Sigmoid colon (tissue), 6 donors: ENCODE measurements at regions not wholly inside any gene's neighbourhood (a gene's known extent, or its start where the extent isn't known, plus 50 kb on each side); places are given as distances from the start of the nearest gene placed in this dataset.

ENCODE experiments used
- DNase-seq: peaks from one replicate; pipeline ENCODE4 v3.0.0-alpha.2; 2019
- H3K27ac ChIP-seq, 4 donors: fragments of 200-600 bp; sonication (generic); one replicate each; pipeline ENCODE4 v1.5.1; 2016 to 2019; ENCODE audit warnings: mild to moderate bottlenecking in 1 of 4
- H3K27me3 ChIP-seq, 3 donors: fragments of 200-600 bp; sonication (generic); one replicate each; pipeline ENCODE4 v1.5.1; 2019; ENCODE audit warnings: mild to moderate bottlenecking in 1 of 3
- H3K36me3 ChIP-seq, 4 donors: fragments of 200-600 bp; sonication (generic); one replicate each; pipeline ENCODE4 v1.5.1; 2016 to 2019
- H3K4me1 ChIP-seq, 4 donors: fragments of 200-600 bp; sonication (generic); one replicate each; pipeline ENCODE4 v1.5.1; 2017 to 2019
- H3K4me3 ChIP-seq, 4 donors: fragments of 200-600 bp; sonication (generic); one replicate each; pipeline ENCODE4 v1.5.1; 2017 to 2019; ENCODE audit warnings: mild to moderate bottlenecking in 2 of 4, moderate library complexity in 1 of 4
- H3K9me3 ChIP-seq, 4 donors: fragments of 200-600 bp in 3 of 4; sonication (generic) in 3 of 4; one replicate each; pipeline versions ENCODE4 v1.5.1 to v1.6.1; 2013 to 2019
- EP300 ChIP-seq, 4 donors: sonication (generic); formaldehyde crosslinking; IDR thresholded peaks; one replicate each; pipeline ENCODE4 v1.6.1; 2017; ENCODE audit warnings: antibody characterized with exemption in 4 of 4
- POLR2A ChIP-seq, 2 donors: fragments of 450-650 bp; IDR thresholded peaks; one replicate each; pipeline ENCODE4 v1.6.1; 2016; ENCODE audit warnings: antibody characterized with exemption in 2 of 2, mild to moderate bottlenecking in 2 of 2, moderate library complexity in 2 of 2
- POLR2AphosphoS5 ChIP-seq, 4 donors: sonication (generic); formaldehyde crosslinking; IDR thresholded peaks; one replicate each; pipeline ENCODE4 v1.6.1; 2017; ENCODE audit warnings: antibody characterized with exemption in 4 of 4
- WGBS, 2 donors: extraction: QIAGEN DNeasy Blood & Tissue Kit; methylation state at CpG; one replicate each; pipeline ENCODE4 v1.1.7; 2013; 5-methylcytosine and 5-hydroxymethylcytosine counted together
- intact Hi-C: fragments of 100-400 bp; cut with DNase I; formaldehyde crosslinking; loops from one replicate; pipeline ENCODE4 v1.15.1; 2023
- TF ChIP-seq, protein P1 (sequence below), 4 experiments: fragments of 450-650 bp in 3 of 4; fragments of 200-600 bp in 1 of 4; IDR thresholded peaks; one replicate each; pipeline ENCODE4 v1.5.1; 2016 to 2019; ENCODE audit warnings: antibody characterized with exemption in 4 of 4, mild to moderate bottlenecking in 3 of 4, moderate library complexity in 2 of 4
- donor health status: healthy with polysubstance abuse.
- donor health status: healthy.

DNA sequence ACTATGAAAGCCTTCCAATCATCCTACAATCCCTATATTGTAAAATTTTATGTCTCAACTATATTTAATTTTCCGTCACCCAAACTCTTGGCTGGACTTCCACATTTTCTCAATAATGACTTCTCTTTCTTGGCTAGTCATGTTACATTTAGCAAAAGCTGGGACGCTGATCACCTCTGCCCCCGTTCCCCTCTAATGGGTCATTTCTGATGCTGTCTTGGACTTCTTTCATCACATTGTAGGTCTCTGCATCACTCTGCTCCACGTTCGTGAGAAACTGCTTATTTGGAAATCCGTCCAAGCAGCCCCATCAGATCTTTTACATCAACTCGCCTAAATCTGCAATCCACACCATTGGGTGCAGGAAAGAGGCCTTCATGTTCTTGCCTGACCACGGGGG lies 203.8 kb downstream of the MYLK4 start:
- Histone ChIP-seq H3K4me3 (no peak overlapping the region), H3K36me3 (no peaks in the 10 kb centered on the region), H3K4me1 (no peaks in the 10 kb centered on the region), H3K27me3 (no peaks in the 10 kb centered on the region), H3K27ac (no peak overlapping the region), H3K9me3 (peaks cover 0 to 5% (median 0%) of the 10 kb centered on the region in 4 donors)
- no peak for DNase-seq
- intact Hi-C loops: no loop called here
- TF ChIP-seq, protein P1, sequence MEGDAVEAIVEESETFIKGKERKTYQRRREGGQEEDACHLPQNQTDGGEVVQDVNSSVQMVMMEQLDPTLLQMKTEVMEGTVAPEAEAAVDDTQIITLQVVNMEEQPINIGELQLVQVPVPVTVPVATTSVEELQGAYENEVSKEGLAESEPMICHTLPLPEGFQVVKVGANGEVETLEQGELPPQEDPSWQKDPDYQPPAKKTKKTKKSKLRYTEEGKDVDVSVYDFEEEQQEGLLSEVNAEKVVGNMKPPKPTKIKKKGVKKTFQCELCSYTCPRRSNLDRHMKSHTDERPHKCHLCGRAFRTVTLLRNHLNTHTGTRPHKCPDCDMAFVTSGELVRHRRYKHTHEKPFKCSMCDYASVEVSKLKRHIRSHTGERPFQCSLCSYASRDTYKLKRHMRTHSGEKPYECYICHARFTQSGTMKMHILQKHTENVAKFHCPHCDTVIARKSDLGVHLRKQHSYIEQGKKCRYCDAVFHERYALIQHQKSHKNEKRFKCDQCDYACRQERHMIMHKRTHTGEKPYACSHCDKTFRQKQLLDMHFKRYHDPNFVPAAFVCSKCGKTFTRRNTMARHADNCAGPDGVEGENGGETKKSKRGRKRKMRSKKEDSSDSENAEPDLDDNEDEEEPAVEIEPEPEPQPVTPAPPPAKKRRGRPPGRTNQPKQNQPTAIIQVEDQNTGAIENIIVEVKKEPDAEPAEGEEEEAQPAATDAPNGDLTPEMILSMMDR (IDR thresholded peaks at IDR 0.05): no peak
- 86 to 91% methylated on average over 8 of the region's 8 CpGs for WGBS, 2 donors

DNA sequence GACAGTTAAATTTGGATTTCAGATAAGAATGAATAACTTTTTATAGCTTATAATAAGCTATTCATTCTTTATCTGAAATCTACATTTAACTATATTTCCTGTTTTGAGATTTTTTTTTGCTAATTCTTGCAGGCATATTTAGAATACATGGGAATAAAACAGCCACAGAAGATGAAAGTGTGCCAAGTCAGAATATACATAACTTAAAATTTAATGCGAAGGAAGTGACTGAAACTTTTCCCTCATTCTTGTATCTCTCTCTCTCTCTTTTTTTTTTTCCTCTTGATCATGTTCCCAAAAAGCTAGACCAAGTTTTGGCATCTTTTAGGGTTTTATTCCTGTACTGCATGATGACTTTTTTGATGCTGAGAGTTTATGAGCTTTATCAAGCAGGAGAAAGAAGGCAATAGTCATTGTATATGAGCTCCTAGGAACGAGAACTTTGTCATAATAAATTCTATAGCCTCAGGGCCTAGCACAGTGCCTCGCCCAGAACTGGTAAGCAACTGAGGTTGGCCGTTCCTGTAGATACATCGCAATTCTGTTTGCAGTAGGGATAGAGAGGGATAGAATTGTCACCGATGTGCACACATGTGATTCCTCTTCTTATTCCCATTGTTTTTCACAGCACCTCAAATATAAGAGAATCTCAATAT lies 205.2 kb downstream of the MYLK4 start:
- peaks cover 0 to 5% (median 0%) of the 10 kb centered on the region in 4 donors for H3K9me3 ChIP-seq
- H3K4me3 ChIP-seq: no peak overlapping the region
- intact Hi-C loops: no loop called here
- no peaks in the 10 kb centered on the region for H3K4me1 ChIP-seq
- H3K27me3 ChIP-seq: no peaks in the 10 kb centered on the region
- H3K27ac ChIP-seq: no peak overlapping the region
- no peak for DNase-seq
- no peaks in the 10 kb centered on the region for H3K36me3 ChIP-seq
- TF ChIP-seq EP300 (IDR thresholded peaks at IDR 0.05): no peak
- TF ChIP-seq POLR2A (IDR thresholded peaks at IDR 0.05): no peak
- no peak for TF ChIP-seq POLR2AphosphoS5 (IDR thresholded peaks at IDR 0.05)
- TF ChIP-seq, protein P1 (IDR thresholded peaks at IDR 0.05): no peak
- WGBS, 2 donors: 76 to 83% methylated on average over 6 of the region's 6 CpGs

DNA sequence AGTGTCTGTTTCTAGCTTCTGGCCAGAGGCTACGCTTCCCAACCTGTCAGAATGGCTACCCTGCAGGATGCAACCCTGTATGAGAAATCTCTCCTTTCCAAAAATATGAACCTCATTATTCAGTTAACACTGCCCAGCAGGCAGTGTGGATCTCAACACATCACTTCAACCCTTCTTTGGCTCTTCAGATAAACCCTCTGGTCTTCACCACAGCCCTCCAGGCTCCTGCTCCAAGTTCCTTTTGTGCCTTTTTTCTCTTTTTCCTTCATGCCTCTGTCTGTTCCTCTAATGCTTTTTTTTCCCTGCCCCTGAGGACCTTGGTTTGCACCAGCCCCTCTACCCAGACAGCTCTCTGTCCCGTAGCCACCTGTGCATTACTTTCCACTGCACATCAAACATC lies 207.4 kb downstream of the MYLK4 start:
- Histone ChIP-seq H3K27me3 (no peaks in the 10 kb centered on the region), H3K4me1 (no peaks in the 10 kb centered on the region), H3K27ac (no peak overlapping the region), H3K4me3 (no peak overlapping the region), H3K9me3 (peaks cover 0 to 5% (median 0%) of the 10 kb centered on the region in 4 donors), H3K36me3 (no peaks in the 10 kb centered on the region)
- 85 to 90% methylated on average over 2 of the region's 2 CpGs for WGBS, 2 donors
- intact Hi-C loops: no loop called here
- TF ChIP-seq POLR2AphosphoS5 (IDR thresholded peaks at IDR 0.05) (no peak), POLR2A (IDR thresholded peaks at IDR 0.05) (no peak), EP300 (IDR thresholded peaks at IDR 0.05) (no peak)
- TF ChIP-seq, protein P1 (IDR thresholded peaks at IDR 0.05): no peak
- DNase-seq: no peak

DNA sequence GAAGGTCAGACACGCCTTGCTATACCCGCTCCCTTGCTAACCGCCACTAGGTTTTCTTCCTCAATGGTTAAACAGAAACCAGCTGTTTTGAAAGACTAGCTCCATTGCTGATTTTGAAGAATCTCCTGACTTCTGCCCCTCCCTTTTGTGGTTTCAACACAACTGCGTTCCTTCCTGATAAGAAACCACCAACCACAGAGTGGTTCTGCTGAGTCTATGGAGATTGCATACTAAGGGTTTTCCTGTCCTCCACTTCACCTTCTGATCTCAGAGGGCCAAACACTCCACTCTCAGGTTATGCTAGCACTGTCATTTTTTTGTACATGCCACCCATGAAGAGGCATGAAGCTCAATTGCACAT lies 207.9 kb downstream of the MYLK4 start:
- 13 to 27% methylated on average over 4 of the region's 4 CpGs for WGBS, 2 donors
- intact Hi-C loops: no loop called here
- TF ChIP-seq POLR2AphosphoS5 (IDR thresholded peaks at IDR 0.05) (no peak), POLR2A (IDR thresholded peaks at IDR 0.05) (no peak), EP300 (IDR thresholded peaks at IDR 0.05) (no peak)
- TF ChIP-seq, protein P1 (IDR thresholded peaks at IDR 0.05): no peak

More for the DNA sequence above, 207.9 kb downstream of the MYLK4 start:
- Histone ChIP-seq H3K27ac (no peak overlapping the region), H3K36me3 (no peaks in the 10 kb centered on the region), H3K4me1 (no peaks in the 10 kb centered on the region), H3K27me3 (no peaks in the 10 kb centered on the region), H3K9me3 (peaks cover 0 to 5% (median 0%) of the 10 kb centered on the region in 4 donors), H3K4me3 (no peak overlapping the region)
- no peak for DNase-seq
